ENCODE measurements at regions not wholly inside any gene's neighbourhood (a gene's known extent, or its start where the extent isn't known, plus 50 kb on each side); places are given as distances from the start of the nearest gene placed in this dataset.

- TF ChIP-seq CTCF (IDR thresholded peaks at IDR 0.05 in 2 of 3, conservative IDR thresholded peaks at IDR 0.05 in 1 of 3; ENCODE audit: borderline replicate concordance in 1 of 3, insufficient read depth in 1 of 3, low read depth in 2 of 3, low read length in 2 of 3) (no peak), SIN3A (IDR thresholded peaks at IDR 0.05; ENCODE audit: low read depth) (no peak), EGR1 (IDR thresholded peaks at IDR 0.05; ENCODE audit: low read depth) (no peak), POLR2AphosphoS5 (IDR thresholded peaks at IDR 0.05; ENCODE audit: low read depth, low read length) (no peak)
- TF ChIP-seq, protein P1, sequence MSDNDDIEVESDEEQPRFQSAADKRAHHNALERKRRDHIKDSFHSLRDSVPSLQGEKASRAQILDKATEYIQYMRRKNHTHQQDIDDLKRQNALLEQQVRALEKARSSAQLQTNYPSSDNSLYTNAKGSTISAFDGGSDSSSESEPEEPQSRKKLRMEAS (IDR thresholded peaks at IDR 0.05) = no peak
Measured at GRCh38 chr5:1974081-1974480, 91.4 kb upstream of the IRX4 start.

All from HCT116 (cell line).